Mucosa of descending colon (tissue), 3 donors: ENCODE measurements at regions not wholly inside any gene's neighbourhood (a gene's known extent, or its start where the extent isn't known, plus 50 kb on each side); places are given as distances from the start of the nearest gene placed in this dataset.

Experiments
- ATAC-seq: fragments of 200-7000 bp; cut with Tn5 transposase; one replicate; pipeline ENCODE4 v1.9.1; 2020; ENCODE audit warnings: mild to moderate bottlenecking, moderate library complexity
- DNase-seq, 3 donors: peaks; one replicate each; pipeline ENCODE4 v3.0.0-alpha.2; 2020
- H3K36me3 ChIP-seq: fragments of 200-600 bp; one replicate; pipeline ENCODE4 v1.8.0; 2021; ENCODE audit warnings: low read depth, mild to moderate bottlenecking
- H3K4me1 ChIP-seq: fragments of 200-600 bp; one replicate; pipeline ENCODE4 v1.8.0; 2021; ENCODE audit warnings: low read depth, mild to moderate bottlenecking
- H3K4me3 ChIP-seq: fragments of 200-600 bp; one replicate; pipeline ENCODE4 v1.8.0; 2021; ENCODE audit warnings: mild to moderate bottlenecking
- H3K9me3 ChIP-seq: fragments of 200-600 bp; one replicate; pipeline ENCODE4 v1.8.0; 2021; ENCODE audit warnings: mild to moderate bottlenecking
- CTCF ChIP-seq: fragments of 200-600 bp; IDR thresholded peaks from one replicate; pipeline ENCODE4 v1.8.0; 2022; ENCODE audit warnings: antibody characterized with exemption, mild to moderate bottlenecking
- intact Hi-C, 2 donors: fragments of 100-400 bp; cut with DNase I in 1 of 2; cut with micrococcal nuclease in 1 of 2; formaldehyde crosslinking; loops; one replicate each; pipeline versions ENCODE4 v1.11.0 to v1.11.1; 2022; cut with DNase I, micrococcal nuclease
- donor health status: DM: no; HTN: no; CAD: no; lungs with moderate emphysema.
- donor health status: DM: no; HTN: no; CAD: no.
- donor health status: DM: no; HTN: yes; CAD: no.

DNA sequence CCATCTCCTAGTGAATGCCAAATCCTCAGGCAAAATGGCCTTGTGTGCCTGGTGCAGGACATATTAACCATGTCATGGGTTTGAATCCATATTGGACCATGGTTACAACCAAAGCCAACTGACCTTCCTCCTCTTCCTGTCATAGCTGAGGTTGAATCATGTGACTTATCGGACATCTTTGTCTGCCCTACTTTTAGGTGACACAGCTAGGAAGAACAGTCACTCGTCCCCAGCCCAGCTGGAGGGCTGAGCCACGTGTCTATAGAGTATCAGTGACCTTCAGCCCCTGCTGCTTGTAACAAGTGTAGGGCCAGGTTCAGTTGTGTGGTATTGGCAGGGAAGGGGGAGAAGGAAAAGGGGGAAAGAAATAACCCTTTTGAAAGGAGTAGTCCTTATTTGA lies 225.2 kb downstream of the KTN1 start:
- H3K36me3 ChIP-seq, result no peaks in the 10 kb centered on the region
- H3K4me3 ChIP-seq, result no peak overlapping the region
- DNase-seq, result peak in 2 of 3 donors; percentile 24 to 35
- H3K9me3 ChIP-seq, result no peaks in the 10 kb centered on the region
- ATAC-seq, result no peak
- TF ChIP-seq CTCF, result no peak
- peaks cover 17% of the 10 kb centered on the region for H3K4me1 ChIP-seq
- intact Hi-C loops, result no loop called here

GRCh38 chr14:55807053-55807880 lies 227.3 kb downstream of the KTN1 start:
- intact Hi-C loops, result no loop called here
- DNase-seq (peak; percentile 92 to 99 (median 92)), ATAC-seq (peak; percentile 92)
- no peak for TF ChIP-seq CTCF
- Histone ChIP-seq H3K4me1 (peaks cover 17% of the 10 kb centered on the region), H3K4me3 (no peak overlapping the region), H3K36me3 (no peaks in the 10 kb centered on the region), H3K9me3 (no peaks in the 10 kb centered on the region)

GRCh38 chr14:55807881-55808379 lies 227.9 kb downstream of the KTN1 start:
- peaks cover 17% of the 10 kb centered on the region for H3K4me1 ChIP-seq
- no peak overlapping the region for H3K4me3 ChIP-seq
- ATAC-seq (peak; percentile 50), DNase-seq (peak in 1 of 3 donors; percentile 40)
- H3K36me3 ChIP-seq, result no peaks in the 10 kb centered on the region
- intact Hi-C loops, result no loop called here
- H3K9me3 ChIP-seq, result no peaks in the 10 kb centered on the region
- TF ChIP-seq CTCF, result no peak

- intact Hi-C loops, result no loop called here
- no peak for TF ChIP-seq CTCF
- Histone ChIP-seq H3K4me1 (no peaks in the 10 kb centered on the region), H3K4me3 (no peak overlapping the region), H3K9me3 (no peaks in the 10 kb centered on the region), H3K36me3 (no peaks in the 10 kb centered on the region)
- DNase-seq, result no peak
- no peak for ATAC-seq
Measured at GRCh38 chr14:55813630-55814029, 233.6 kb downstream of the KTN1 start.

DNA sequence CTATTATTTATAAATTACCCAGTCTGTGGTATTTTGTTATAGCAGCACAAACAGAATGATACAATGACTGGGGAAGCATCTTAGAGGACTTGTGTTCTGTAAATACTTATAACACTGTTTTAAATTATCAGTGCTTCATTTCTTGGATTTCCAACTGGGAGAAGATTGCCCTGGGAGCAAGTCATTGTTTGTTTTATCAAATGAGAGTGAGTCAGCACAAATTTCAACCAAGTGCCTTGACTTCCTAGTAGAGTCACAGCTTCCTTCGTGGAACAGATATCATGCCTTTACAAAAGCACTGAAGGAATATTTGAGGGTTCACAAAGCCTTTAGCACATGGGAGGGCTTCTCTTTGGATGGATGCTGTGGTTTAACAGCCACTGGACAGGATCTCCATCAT lies 234.1 kb downstream of the KTN1 start:
- no peaks in the 10 kb centered on the region for H3K9me3 ChIP-seq
- no peaks in the 10 kb centered on the region for H3K4me1 ChIP-seq
- ATAC-seq (no peak), DNase-seq (no peak)
- no peak overlapping the region for H3K4me3 ChIP-seq
- no peaks in the 10 kb centered on the region for H3K36me3 ChIP-seq
- no peak for TF ChIP-seq CTCF
- intact Hi-C loops, result no loop called here
